Suprapubic skin (tissue), 4 donors: ENCODE measurements at regions not wholly inside any gene's neighbourhood (a gene's known extent, or its start where the extent isn't known, plus 50 kb on each side); places are given as distances from the start of the nearest gene placed in this dataset.

Experiments used
- EP300 ChIP-seq: sonication (generic); formaldehyde crosslinking; IDR thresholded peaks from one replicate; pipeline ENCODE4 v1.6.1; 2017; ENCODE audit warnings: antibody characterized with exemption
- POLR2A ChIP-seq, 2 donors: fragments of 450-650 bp; IDR thresholded peaks; one replicate each; pipeline ENCODE4 v1.6.1; 2017; ENCODE audit warnings: antibody characterized with exemption in 2 of 2, mild to moderate bottlenecking in 2 of 2, moderate library complexity in 2 of 2
- POLR2AphosphoS5 ChIP-seq, 3 donors: sonication (generic); formaldehyde crosslinking; IDR thresholded peaks; one replicate each; pipeline ENCODE4 v1.6.1; 2017; ENCODE audit warnings: antibody characterized with exemption in 3 of 3
- TF ChIP-seq, protein P1 (sequence below), 2 donors: fragments of 200-600 bp in 1 of 2; fragments of 450-650 bp in 1 of 2; sonication (generic) in 1 of 2; IDR thresholded peaks; one replicate each; pipeline ENCODE4 v1.5.1; 2016 to 2019; ENCODE audit warnings: antibody characterized with exemption in 2 of 2, mild to moderate bottlenecking in 1 of 2, moderate library complexity in 1 of 2

DNA sequence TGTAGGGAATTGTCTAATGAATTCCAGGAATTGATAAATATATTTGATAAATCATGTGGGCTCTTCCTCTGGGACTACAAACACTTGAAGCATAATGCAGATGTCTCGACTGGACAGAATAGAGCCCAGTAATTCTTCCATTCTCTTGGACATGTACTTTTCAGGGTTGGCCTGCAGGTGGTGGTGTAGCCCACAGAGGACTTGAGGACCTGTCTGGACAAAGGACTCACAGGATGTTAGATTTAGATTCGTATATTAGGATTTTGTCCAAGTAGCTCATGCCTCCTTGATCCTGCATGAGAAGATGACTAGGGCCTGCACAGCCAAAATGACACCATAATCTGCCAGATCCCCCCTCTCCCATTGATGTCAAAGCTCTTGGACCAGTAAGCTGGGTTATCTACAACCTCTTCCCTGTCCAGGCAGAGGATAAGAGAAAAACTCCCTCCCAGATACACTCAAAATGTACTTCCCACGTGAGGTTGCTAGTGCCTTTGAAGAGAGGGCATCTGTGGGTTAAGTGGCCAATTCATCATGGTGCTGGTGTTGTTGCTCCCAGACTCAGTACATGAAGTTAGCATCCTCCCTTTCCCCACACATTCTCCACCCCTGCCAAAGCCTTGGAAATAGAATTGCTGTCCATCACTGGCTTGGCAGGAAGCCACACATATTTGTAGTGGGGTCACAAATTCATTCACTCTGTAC lies 88.6 kb upstream of the ZNF280D start:
- TF ChIP-seq, protein P1, sequence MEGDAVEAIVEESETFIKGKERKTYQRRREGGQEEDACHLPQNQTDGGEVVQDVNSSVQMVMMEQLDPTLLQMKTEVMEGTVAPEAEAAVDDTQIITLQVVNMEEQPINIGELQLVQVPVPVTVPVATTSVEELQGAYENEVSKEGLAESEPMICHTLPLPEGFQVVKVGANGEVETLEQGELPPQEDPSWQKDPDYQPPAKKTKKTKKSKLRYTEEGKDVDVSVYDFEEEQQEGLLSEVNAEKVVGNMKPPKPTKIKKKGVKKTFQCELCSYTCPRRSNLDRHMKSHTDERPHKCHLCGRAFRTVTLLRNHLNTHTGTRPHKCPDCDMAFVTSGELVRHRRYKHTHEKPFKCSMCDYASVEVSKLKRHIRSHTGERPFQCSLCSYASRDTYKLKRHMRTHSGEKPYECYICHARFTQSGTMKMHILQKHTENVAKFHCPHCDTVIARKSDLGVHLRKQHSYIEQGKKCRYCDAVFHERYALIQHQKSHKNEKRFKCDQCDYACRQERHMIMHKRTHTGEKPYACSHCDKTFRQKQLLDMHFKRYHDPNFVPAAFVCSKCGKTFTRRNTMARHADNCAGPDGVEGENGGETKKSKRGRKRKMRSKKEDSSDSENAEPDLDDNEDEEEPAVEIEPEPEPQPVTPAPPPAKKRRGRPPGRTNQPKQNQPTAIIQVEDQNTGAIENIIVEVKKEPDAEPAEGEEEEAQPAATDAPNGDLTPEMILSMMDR (IDR thresholded peaks at IDR 0.05), result peak; percentile 19 to 21
- TF ChIP-seq POLR2A (IDR thresholded peaks at IDR 0.05) (no peak), EP300 (no peak), POLR2AphosphoS5 (IDR thresholded peaks at IDR 0.05) (no peak)
